IMR-90 (cell line): ENCODE measurements at regions not wholly inside any gene's neighbourhood (a gene's known extent, or its start where the extent isn't known, plus 50 kb on each side); places are given as distances from the start of the nearest gene placed in this dataset.

Source experiments
- ATAC-seq: fragments of 200-7000 bp; cut with Tn5 transposase; 2 replicates; pipeline ENCODE4 v1.9.1; 2020; ENCODE audit warnings: low read depth, mild to moderate bottlenecking, moderate library complexity
- BruUV-seq: library from RNA; stranded (reverse); fragments of 400-500 nt; replicated peaks from 2 replicates; lab custom pipeline; 2021; lab: Mats Ljungman, UMichigan
- CTCF ChIA-PET: fragments of 300-600 bp; formaldehyde crosslinking; extraction: SDS; loops from one replicate; lab custom pipeline; 2021; ENCODE audit warnings: antibody characterized with exemption; lab: Yijun Ruan, JAX
- POLR2A ChIA-PET: fragments of 300-600 bp; sonication (Branson Sonifier 250); formaldehyde crosslinking; loops from one replicate; lab custom pipeline; 2022; ENCODE audit warnings: antibody characterized with exemption; ENCODE audit not compliant: unreplicated experiment; lab: Charles Lee
- DNase-seq: peaks from one replicate; pipeline ENCODE4 v3.0.0; 2013
- H2AFZ ChIP-seq: replicated peaks from 2 replicates; pipeline ENCODE3; 2013; ENCODE audit warnings: low read length, mild to moderate bottlenecking; ENCODE audit not compliant: poor library complexity
- H2AK5ac ChIP-seq: 2 replicates; pipeline ENCODE4 v1.6.1; 2013; ENCODE audit warnings: low read depth, low read length, inconsistent platforms
- H2AK9ac ChIP-seq: replicated peaks from 2 replicates; pipeline ENCODE3; 2013; ENCODE audit warnings: mild to moderate bottlenecking, low read depth, low read length, moderate library complexity; ENCODE audit not compliant: poor library complexity
- H2BK120ac ChIP-seq: 2 replicates; pipeline ENCODE4 v1.6.1; 2013; ENCODE audit warnings: low read depth, low read length, inconsistent platforms
- H2BK15ac ChIP-seq: 3 replicates; pipeline ENCODE4 v1.6.1; 2013; ENCODE audit warnings: low read depth, low read length, inconsistent platforms
- H2BK20ac ChIP-seq: 2 replicates; pipeline ENCODE4 v1.6.1; 2013; ENCODE audit warnings: low read depth, mild to moderate bottlenecking, inconsistent platforms, low read length, moderate library complexity
- H2BK5ac ChIP-seq: 2 replicates; pipeline ENCODE4 v1.6.1; 2013; ENCODE audit warnings: mild to moderate bottlenecking, low read depth, low read length, inconsistent platforms; ENCODE audit not compliant: poor library complexity, severe bottlenecking
- H3K14ac ChIP-seq: replicated peaks from 2 replicates; pipeline ENCODE4 v1.6.1; 2013; ENCODE audit warnings: low read depth, low read length, inconsistent platforms
- H3K18ac ChIP-seq: 2 replicates; pipeline ENCODE4 v1.6.1; 2013; ENCODE audit warnings: low read depth, low read length, control low read depth
- H3K23ac ChIP-seq: 2 replicates; pipeline ENCODE4 v1.6.1; 2013; ENCODE audit warnings: low read depth, low read length, inconsistent platforms
- H3K27ac ChIP-seq: 2 replicates; pipeline ENCODE4 v1.5.1; 2013; ENCODE audit warnings: mild to moderate bottlenecking, control low read depth, low read length; ENCODE audit not compliant: insufficient read depth
- H3K27me3 ChIP-seq: 2 replicates; pipeline ENCODE4 v1.6.1; 2013; ENCODE audit warnings: low read length; ENCODE audit not compliant: control insufficient read depth, insufficient read depth
- H3K36me3 ChIP-seq: 2 replicates; pipeline ENCODE4 v1.6.1; 2013; ENCODE audit warnings: low read length, mixed read lengths; ENCODE audit not compliant: control insufficient read depth, insufficient read depth
- H3K4ac ChIP-seq: 2 replicates; pipeline ENCODE4 v1.6.1; 2013; ENCODE audit warnings: low read depth, low read length, inconsistent platforms
- H3K4me1 ChIP-seq: 2 replicates; pipeline ENCODE4 v1.6.1; 2013; ENCODE audit warnings: low read length, mixed read lengths; ENCODE audit not compliant: control insufficient read depth, insufficient read depth
- H3K4me2 ChIP-seq: 2 replicates; pipeline ENCODE4 v1.6.1; 2013; ENCODE audit warnings: low read depth, mild to moderate bottlenecking, control low read depth, low read length, moderate library complexity
- H3K4me3 ChIP-seq: 2 replicates; pipeline ENCODE4 v1.5.1; 2013; ENCODE audit warnings: low read depth, mild to moderate bottlenecking, control low read depth, low read length, moderate library complexity; ENCODE audit not compliant: insufficient read depth
- H3K56ac ChIP-seq: 2 replicates; pipeline ENCODE4 v1.6.1; 2013; ENCODE audit warnings: low read length, inconsistent platforms; ENCODE audit not compliant: insufficient read depth; ENCODE audit errors: extremely low read depth
- H3K79me1 ChIP-seq, 2 experiments: 2 replicates each; pipeline ENCODE4 v1.6.1; 2013; ENCODE audit warnings: low read length in 2 of 2, inconsistent platforms in 1 of 2, low read depth in 1 of 2
- H3K9ac ChIP-seq: 2 replicates; pipeline ENCODE4 v1.6.1; 2013; ENCODE audit warnings: low read depth, low read length, control low read depth
- H3K9me1 ChIP-seq: 2 replicates; pipeline ENCODE4 v1.6.1; 2013; ENCODE audit warnings: low read length, inconsistent platforms; ENCODE audit not compliant: insufficient read depth
- H3K9me3 ChIP-seq: 2 replicates; pipeline ENCODE4 v1.6.1; 2013; ENCODE audit warnings: low read length; ENCODE audit not compliant: control insufficient read depth, insufficient read depth
- H4K20me1 ChIP-seq: 2 replicates; pipeline ENCODE4 v1.6.1; 2013; ENCODE audit warnings: low read length, inconsistent platforms; ENCODE audit not compliant: insufficient read depth
- H4K5ac ChIP-seq: 2 replicates; pipeline ENCODE4 v1.6.1; 2013; ENCODE audit warnings: mild to moderate bottlenecking, low read depth, low read length, control low read depth
- H4K8ac ChIP-seq, 2 experiments: 2 replicates each; pipeline ENCODE4 v1.6.1; 2013; ENCODE audit warnings: low read depth in 2 of 2, low read length in 2 of 2, control low read depth in 1 of 2, inconsistent platforms in 1 of 2
- H4K91ac ChIP-seq: 2 replicates; pipeline ENCODE4 v1.6.1; 2013; ENCODE audit warnings: low read depth, low read length, inconsistent platforms; ENCODE audit not compliant: insufficient read depth
- BHLHE40 ChIP-seq: fragments of 150-350 bp; IDR thresholded peaks from 2 replicates; pipeline ENCODE4 v1.6.1; 2016; ENCODE audit warnings: mild to moderate bottlenecking, low read depth, low read length
- CHD1 ChIP-seq: IDR thresholded peaks from 2 replicates; pipeline ENCODE4 v1.6.1; 2012; ENCODE audit warnings: low read depth, low read length, improper control_type of control experiment
- POLR2A ChIP-seq: IDR thresholded peaks from 2 replicates; pipeline ENCODE4 v1.6.1; 2012; ENCODE audit warnings: mild to moderate bottlenecking, low read depth, low read length
- RCOR1 ChIP-seq: IDR thresholded peaks from 2 replicates; pipeline ENCODE4 v1.6.1; 2012; ENCODE audit warnings: mild to moderate bottlenecking, low read length, improper control_type of control experiment; ENCODE audit not compliant: insufficient replicate concordance
- WGBS, 2 experiments: methylation state at CpG; one replicate each; pipeline versions ENCODE4 v1.1.5 to v1.1.7; 2013; ENCODE audit warnings: missing lambda C conversion rate in 2 of 2; ENCODE audit not compliant: insufficient read length in 1 of 2; ENCODE audit errors: extremely low coverage in 2 of 2; 5-methylcytosine and 5-hydroxymethylcytosine counted together
- dilution Hi-C: fragments of 300-500 bp; cut with HindIII; formaldehyde crosslinking; loops from one replicate; pipeline ENCODE4 v1.14.3; 2018; ENCODE audit warnings: low sequenced_read_pairs; ENCODE audit not compliant: unreplicated experiment
- in situ Hi-C: fragments of 300-500 bp; cut with MboI; formaldehyde crosslinking; loops from 3 replicates; pipeline ENCODE4 v1.14.3; 2019; ENCODE audit warnings: low sequenced_read_pairs, inconsistent platforms, mixed read lengths
- intact Hi-C: fragments of 100-400 bp; cut with micrococcal nuclease; formaldehyde crosslinking; loops from 2 replicates; pipeline ENCODE4 v1.10.0; 2022
- TF ChIP-seq, protein P1 (sequence below): fragments of 150-350 bp; IDR thresholded peaks from 2 replicates; pipeline ENCODE4 v1.6.1; 2016; ENCODE audit warnings: low read depth, mild to moderate bottlenecking, low read length, moderate library complexity, borderline replicate concordance
- TF ChIP-seq, protein P2 (sequence below): conservative IDR thresholded peaks from 2 replicates; pipeline ENCODE4 v1.5.1; 2012; ENCODE audit warnings: mild to moderate bottlenecking, low read depth, low read length, improper control_type of control experiment
- TF ChIP-seq, protein P3 (sequence below): fragments of 150-350 bp; IDR thresholded peaks from 2 replicates; pipeline ENCODE4 v1.6.1; 2017; ENCODE audit warnings: mild to moderate bottlenecking, antibody characterized with exemption, low read length, low read depth

DNA sequence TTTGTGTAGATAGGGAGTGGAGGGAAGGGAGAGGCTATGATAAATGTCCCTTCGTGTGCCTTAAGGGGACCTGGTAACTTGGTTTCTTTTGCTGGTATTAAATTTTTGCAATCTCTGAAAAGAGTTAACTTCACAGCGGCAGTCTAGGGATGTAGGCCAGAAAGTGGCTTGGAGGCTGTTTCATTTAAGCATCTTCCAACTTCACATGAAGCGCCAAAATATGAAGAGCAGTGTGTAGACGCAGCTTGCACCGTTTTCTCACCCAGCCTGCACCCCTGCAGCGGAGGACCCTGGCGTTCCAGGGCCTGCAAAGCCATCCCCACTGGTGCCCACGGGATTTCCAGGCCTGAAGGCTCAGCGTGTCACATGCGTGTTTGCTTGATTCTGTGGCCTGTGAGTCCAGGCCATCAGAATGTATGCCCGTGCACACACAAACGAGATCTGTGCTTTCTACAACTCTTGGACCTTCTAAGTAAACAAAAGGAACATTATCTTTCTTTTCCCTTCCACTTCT is 87.2 kb upstream of the EPB41L3 start:
- Histone ChIP-seq H3K4me1 (no peaks in the 10 kb centered on the region; the same call in 1 of the 2 replicates), H3K27me3 (peaks cover 18% of the 10 kb centered on the region), H3K9me1 (no peaks in the 10 kb centered on the region), H3K79me1 (no peaks in the 10 kb centered on the region), H3K23ac (no peak overlapping the region), H2BK5ac (no peak overlapping the region), H2BK15ac (no peak overlapping the region), H3K18ac (no peak overlapping the region), H3K14ac (no peak overlapping the region), H3K4me2 (peak overlapping the region; percentile 95), H4K8ac (no peak overlapping the region), H3K4ac (no peak overlapping the region), H3K56ac (no peak overlapping the region), H4K5ac (no peak overlapping the region), H4K91ac (no peak overlapping the region), H4K20me1 (no peaks in the 10 kb centered on the region), H3K27ac (no peak overlapping the region), H2BK120ac (no peak overlapping the region), H2BK20ac (no peak overlapping the region), H3K9me3 (no peaks in the 10 kb centered on the region), H2AFZ (peak overlapping the region; percentile 80), H3K9ac (no peak overlapping the region), H3K4me3 (peak overlapping the region; percentile 29; the same call in 1 of the 2 replicates), H2AK9ac (peak overlapping the region; percentile 35), H2AK5ac (no peak overlapping the region), H3K36me3 (no peaks in the 10 kb centered on the region)
- ATAC-seq (no peak), DNase-seq (no peak)
- TF ChIP-seq RCOR1 (no peak), POLR2A (no peak), CHD1 (no peak), BHLHE40 (no peak)
- TF ChIP-seq, protein P1, sequence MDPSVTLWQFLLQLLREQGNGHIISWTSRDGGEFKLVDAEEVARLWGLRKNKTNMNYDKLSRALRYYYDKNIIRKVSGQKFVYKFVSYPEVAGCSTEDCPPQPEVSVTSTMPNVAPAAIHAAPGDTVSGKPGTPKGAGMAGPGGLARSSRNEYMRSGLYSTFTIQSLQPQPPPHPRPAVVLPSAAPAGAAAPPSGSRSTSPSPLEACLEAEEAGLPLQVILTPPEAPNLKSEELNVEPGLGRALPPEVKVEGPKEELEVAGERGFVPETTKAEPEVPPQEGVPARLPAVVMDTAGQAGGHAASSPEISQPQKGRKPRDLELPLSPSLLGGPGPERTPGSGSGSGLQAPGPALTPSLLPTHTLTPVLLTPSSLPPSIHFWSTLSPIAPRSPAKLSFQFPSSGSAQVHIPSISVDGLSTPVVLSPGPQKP, result no peak
- TF ChIP-seq, protein P2, sequence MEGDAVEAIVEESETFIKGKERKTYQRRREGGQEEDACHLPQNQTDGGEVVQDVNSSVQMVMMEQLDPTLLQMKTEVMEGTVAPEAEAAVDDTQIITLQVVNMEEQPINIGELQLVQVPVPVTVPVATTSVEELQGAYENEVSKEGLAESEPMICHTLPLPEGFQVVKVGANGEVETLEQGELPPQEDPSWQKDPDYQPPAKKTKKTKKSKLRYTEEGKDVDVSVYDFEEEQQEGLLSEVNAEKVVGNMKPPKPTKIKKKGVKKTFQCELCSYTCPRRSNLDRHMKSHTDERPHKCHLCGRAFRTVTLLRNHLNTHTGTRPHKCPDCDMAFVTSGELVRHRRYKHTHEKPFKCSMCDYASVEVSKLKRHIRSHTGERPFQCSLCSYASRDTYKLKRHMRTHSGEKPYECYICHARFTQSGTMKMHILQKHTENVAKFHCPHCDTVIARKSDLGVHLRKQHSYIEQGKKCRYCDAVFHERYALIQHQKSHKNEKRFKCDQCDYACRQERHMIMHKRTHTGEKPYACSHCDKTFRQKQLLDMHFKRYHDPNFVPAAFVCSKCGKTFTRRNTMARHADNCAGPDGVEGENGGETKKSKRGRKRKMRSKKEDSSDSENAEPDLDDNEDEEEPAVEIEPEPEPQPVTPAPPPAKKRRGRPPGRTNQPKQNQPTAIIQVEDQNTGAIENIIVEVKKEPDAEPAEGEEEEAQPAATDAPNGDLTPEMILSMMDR, result no peak
- TF ChIP-seq, protein P3, sequence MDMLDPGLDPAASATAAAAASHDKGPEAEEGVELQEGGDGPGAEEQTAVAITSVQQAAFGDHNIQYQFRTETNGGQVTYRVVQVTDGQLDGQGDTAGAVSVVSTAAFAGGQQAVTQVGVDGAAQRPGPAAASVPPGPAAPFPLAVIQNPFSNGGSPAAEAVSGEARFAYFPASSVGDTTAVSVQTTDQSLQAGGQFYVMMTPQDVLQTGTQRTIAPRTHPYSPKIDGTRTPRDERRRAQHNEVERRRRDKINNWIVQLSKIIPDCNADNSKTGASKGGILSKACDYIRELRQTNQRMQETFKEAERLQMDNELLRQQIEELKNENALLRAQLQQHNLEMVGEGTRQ, result no peak
- intact Hi-C loops (no loop called here), dilution Hi-C loops (no loop called here), in situ Hi-C loops (no loop called here)
- BruUV-seq, result no TSS peak
- CTCF ChIA-PET, result no interaction called here
- POLR2A ChIA-PET, result no interaction called here
- 73% methylated on average over 5 of the region's 12 CpGs; no CpG with 5 or more reads in 1 of the 2 experiments for WGBS, 2 experiments
